ENCODE measurements at regions not wholly inside any gene's neighbourhood (a gene's known extent, or its start where the extent isn't known, plus 50 kb on each side); places are given as distances from the start of the nearest gene placed in this dataset.
A peak's percentile ranks its signal among the peaks of the same experiment; 100 is the strongest.

GRCh38 chr13:97797553-97797952, 155.9 kb upstream of the IPO5 start:
- DNase-seq (ENCODE audit: low spot score), result no peak

- DNase-seq (ENCODE audit: low spot score), result no peak
These were observed 155.2 kb upstream of the IPO5 start for GRCh38 chr13:97798171-97798821.

DNA sequence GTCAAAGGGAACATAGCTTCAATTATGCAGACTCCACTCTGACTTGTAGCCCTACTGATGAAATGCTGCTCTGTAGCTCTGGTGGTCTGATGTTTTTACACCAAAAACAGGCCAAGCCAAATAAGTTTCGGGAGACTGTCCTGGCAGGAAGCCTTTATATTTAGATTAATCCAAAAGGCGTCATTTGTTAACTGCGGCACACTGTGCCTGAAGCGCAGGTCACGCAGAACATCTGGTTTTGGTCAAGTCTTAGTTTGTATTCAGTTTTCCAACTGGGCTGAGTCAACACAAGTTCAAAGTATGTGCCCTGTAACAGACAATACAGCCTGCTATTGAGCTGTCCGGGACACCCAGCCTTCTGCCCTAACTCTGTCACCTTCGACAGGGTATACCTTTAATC, 154.6 kb upstream of the IPO5 start:
- no peak for DNase-seq (ENCODE audit: low spot score)

GRCh38 chr13:97802213-97802612, 151.3 kb upstream of the IPO5 start:
- no peak for DNase-seq (ENCODE audit: low spot score)

DNA sequence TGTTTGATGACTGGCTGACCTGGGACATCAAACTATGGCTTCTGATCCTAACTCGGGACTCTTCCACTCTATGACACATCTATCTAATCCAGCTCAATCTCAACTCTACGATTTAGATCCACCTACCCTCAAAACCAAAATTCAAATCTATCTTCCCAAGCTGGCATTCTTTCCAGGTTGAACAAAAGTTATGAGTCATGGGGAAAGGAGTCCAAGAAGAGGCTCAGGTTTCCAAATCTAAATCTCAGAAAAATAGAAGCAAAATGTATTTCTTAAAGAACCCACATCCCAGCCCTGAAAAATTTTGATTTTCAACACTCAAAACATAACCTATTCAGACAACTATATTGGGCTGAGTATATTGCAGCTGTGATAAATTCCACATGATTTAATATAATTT, 143.9 kb upstream of the IPO5 start:
- DNase-seq (ENCODE audit: low spot score), result no peak

GRCh38 chr13:97810152-97810551, 143.3 kb upstream of the IPO5 start:
- DNase-seq (ENCODE audit: low spot score), result peak; percentile 13

DNA sequence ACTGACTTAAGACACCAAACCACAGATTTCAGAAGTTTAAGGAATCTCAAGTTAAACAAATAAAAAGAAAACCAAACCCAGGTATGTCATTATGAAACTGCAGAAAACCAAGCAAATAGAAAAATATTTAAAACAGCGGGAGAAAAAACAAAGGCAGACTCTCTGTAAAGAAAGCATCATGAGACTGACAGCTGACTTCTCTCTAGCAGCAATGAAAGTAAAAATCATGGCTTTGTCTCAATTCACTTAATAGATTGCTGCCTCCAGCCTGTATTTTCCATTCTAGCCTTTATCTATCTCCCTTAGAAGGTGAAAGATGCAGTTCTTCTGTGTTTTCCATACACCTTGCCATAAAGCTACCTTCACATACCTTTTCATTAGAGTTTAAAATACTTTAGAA, 131.1 kb upstream of the IPO5 start:
- no peak for DNase-seq (ENCODE audit: low spot score)

DNA sequence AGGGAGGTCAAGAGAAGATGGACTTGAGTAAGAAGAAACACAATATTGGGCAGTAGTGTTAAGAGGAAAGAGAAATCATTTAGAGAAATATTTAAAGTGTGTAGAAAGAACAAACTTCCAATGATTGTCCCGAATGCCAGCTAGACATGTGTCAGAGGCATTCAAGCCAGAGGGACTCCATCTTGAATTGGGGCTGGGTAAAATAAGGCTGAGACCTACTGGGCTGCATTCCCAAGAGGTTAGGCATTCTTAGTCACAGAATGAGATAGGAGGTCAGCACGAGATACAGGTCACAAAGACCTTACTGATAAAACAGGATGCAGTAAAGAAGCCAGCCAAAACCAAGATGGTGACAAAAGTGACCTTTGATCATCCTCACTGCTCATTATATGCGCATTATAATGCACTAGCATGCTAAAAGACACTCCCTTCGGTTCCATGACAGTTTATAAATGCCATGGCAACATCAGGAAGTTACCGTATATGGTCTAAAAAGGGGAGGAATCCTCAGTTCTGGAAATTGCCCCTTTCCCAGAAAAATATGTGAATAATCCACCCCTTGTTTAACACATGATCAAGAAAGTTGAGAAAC, 127.0 kb upstream of the IPO5 start:
- DNase-seq (ENCODE audit: low spot score), result no peak

GRCh38 chr13:97834250-97834649, 119.2 kb upstream of the IPO5 start:
- no peak for DNase-seq (ENCODE audit: low spot score)

DNA sequence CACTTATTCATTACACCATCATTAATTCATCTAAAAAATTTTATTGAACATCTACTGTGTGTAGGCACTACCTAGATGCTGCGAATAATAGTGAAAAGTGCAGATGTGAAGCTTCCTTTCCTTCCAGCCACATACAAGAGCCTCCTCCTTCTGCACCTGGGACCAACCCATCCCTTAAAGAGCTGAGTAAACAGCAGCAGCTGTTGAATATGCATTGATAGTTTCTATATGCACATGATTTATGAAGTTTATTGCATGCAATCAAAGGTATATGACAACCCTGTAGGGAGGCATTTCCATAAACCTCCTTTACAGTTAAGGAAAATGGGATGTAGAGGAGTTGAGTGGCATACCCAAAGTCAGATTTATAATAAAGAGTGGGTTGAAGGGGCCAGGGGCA, 110.3 kb upstream of the IPO5 start:
- DNase-seq (ENCODE audit: low spot score), result no peak

DNA sequence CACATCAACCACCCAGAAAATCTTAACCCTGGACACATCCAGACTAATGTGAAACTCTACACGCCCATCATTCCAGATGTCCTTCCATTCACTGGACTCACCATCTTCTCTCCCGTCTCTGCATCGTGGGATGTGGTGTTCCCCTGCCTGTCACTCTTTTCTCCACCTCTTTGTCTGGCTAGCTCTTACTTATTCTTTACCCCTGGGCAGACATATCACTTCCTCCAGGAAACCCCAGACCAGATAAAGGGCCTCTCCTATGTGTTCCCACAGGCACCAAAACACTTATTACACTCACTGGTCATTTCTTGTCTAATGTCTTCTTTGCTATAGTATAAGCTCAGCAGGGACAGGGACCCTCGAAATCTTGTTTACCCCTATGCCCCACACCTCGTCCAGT, 109.3 kb upstream of the IPO5 start:
- no peak for DNase-seq (ENCODE audit: low spot score)

DNA sequence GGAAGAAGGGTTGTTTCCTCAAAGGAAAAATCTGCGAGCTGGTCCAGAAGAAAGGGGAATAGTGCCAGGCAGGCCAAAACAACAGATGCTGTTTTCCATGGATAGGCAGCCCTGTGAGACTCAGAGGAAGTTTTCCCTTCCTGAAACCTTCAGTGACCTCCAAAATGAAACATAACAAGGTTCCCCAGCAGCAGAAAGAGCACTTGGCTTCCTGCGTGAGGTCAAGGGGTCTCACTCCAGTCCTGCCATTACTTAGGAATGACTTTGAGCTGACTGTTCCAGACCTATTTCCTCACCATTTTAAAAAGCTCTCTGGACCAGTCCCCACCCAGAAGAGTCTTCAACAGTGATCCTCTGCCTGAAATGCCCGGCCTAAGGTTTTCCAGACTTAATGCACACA, 104.6 kb upstream of the IPO5 start:
- DNase-seq (ENCODE audit: low spot score), result no peak

DNA sequence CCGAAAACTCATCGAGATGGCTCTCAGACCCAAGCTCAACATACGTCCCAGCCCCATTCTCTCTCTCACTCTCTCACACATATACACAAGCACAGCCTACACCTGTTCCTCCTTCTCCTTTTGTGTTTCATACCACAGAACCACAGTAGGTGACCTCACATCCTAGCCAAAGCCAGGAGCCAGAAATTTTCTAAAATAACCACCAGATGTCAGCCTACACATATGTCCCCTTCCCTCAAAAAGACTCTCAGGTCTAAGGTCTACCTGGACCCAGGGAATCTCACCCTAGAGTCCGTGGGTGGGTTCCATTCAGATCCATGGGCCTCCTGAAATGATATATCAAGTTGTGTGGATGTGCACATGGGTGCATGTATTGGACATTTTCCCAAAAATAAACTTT, 104.2 kb upstream of the IPO5 start:
- peak; percentile 63 for DNase-seq (ENCODE audit: low spot score)

DNA sequence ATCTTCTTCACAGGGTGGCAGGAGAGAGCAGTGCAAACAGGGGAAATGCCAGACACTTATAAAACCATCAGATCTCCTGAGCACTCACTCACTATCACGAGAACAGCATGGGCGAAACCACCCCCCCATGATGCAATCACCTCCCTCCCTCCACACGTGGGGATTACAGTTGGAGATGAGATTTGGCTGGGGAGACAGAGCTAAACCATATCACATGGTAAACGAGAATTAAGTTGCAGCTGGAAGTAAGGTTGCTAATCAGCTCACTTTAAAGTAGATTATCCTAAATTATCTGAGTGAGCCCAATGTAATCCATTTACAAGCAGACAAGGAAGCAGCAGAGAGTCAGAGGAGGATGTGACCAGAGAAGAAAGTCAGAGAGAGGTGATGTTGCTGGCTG, 102.2 kb upstream of the IPO5 start:
- DNase-seq (ENCODE audit: low spot score), result no peak

GRCh38 chr13:97852181-97852874, 101.1 kb upstream of the IPO5 start:
- DNase-seq (ENCODE audit: low spot score), result peak; percentile 51

DNA sequence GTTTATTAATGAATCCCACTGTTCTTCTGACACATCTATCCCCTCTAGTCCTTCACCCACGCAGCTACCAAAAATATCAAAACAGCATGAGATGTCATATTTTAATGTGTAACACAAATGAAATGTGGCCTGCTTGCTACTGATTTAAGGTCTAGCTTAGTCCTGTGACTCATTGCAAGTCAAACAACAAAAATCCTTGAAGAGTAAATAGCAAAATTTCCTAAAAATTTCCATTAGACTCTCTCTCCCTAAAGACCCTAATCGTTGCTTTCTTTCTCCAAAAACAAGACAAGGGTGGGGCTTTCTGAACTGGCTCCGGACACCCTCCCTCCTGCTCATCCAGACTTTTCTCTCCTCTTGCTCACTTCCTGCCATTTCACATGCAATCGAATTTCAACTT, 99.9 kb upstream of the IPO5 start:
- DNase-seq (ENCODE audit: low spot score), result no peak

- DNase-seq (ENCODE audit: low spot score), result peak; percentile 82
These were observed 97.7 kb upstream of the IPO5 start for GRCh38 chr13:97855570-97856303.

DNA sequence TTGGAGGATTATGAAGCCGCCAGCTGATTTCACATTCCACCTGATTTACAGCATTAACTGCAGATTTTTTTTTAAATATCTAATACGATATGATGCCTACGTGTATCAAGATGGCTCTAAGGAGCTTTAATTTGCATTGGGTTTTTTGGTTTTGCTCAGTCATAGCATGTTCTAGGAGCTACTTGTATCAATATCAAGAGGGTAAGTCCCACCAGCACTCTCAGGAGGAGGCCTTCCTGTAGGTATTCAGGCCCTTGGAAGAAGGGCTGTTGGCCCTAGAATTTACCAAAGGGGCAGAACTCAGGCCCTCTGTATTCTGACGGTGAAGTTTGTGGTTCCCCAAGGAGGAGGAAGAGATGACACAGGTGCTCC, 97.2 kb upstream of the IPO5 start:
- DNase-seq (ENCODE audit: low spot score), result no peak

- no peak for DNase-seq (ENCODE audit: low spot score)
These were observed 95.3 kb upstream of the IPO5 start for GRCh38 chr13:97858161-97858560.

GRCh38 chr13:97866346-97866745, 87.1 kb upstream of the IPO5 start:
- no peak for DNase-seq (ENCODE audit: low spot score)

- no peak for DNase-seq (ENCODE audit: low spot score)
These were observed 86.7 kb upstream of the IPO5 start for GRCh38 chr13:97866751-97867150.

DNA sequence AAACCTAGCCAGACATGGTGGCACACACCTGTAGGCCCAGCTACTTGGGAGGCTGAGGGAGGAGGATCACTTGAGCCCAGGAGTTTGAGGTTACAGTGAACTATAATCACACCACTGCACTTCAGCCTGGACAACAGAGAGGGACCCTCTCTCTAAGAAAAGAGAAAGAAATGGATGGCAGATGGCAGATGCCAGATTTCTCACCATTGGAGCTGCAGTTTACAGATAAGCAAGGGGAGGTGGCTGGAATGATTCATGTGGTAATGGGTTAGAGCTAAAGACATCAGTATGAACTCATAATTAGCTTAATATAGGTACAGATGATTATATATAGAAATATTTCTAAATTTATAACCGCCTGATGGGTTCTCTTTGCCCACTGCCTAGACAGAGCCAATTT, 80.1 kb upstream of the IPO5 start:
- DNase-seq (ENCODE audit: low spot score), result no peak

- no peak for DNase-seq (ENCODE audit: low spot score)
These were observed 78.3 kb upstream of the IPO5 start for GRCh38 chr13:97875218-97875617.

Data from kidney tubule cell (primary cell).